ENCODE measurements at regions not wholly inside any gene's neighbourhood (a gene's known extent, or its start where the extent isn't known, plus 50 kb on each side); places are given as distances from the start of the nearest gene placed in this dataset.

GRCh38 chr4:20638825-20639224 lies 61.4 kb upstream of the PACRGL start:
- Histone ChIP-seq H3K9ac (ENCODE audit: low read length) (no peak overlapping the region), H3K27ac (ENCODE audit: low read length) (no peak overlapping the region), H3K4me1 (ENCODE audit: control insufficient read depth, low read depth, low read length) (no peaks in the 10 kb centered on the region), H3K36me3 (ENCODE audit: control insufficient read depth, low read depth, low read length) (no peaks in the 10 kb centered on the region), H3K9me3 (ENCODE audit: control insufficient read depth, low read depth, low read length) (no peaks in the 10 kb centered on the region), H3K4me3 (ENCODE audit: low read length) (no peak overlapping the region), H3K27me3 (ENCODE audit: control insufficient read depth, insufficient read depth, low read length) (no peaks in the 10 kb centered on the region)

GRCh38 chr4:20639346-20639745 lies 60.9 kb upstream of the PACRGL start:
- H3K4me3 ChIP-seq (ENCODE audit: low read length), result no peak overlapping the region
- H3K27ac ChIP-seq (ENCODE audit: low read length), result no peak overlapping the region
- H3K9me3 ChIP-seq (ENCODE audit: control insufficient read depth, low read depth, low read length), result no peaks in the 10 kb centered on the region
- no peak overlapping the region for H3K9ac ChIP-seq (ENCODE audit: low read length)
- no peaks in the 10 kb centered on the region for H3K36me3 ChIP-seq (ENCODE audit: control insufficient read depth, low read depth, low read length)
- H3K27me3 ChIP-seq (ENCODE audit: control insufficient read depth, insufficient read depth, low read length), result no peaks in the 10 kb centered on the region
- H3K4me1 ChIP-seq (ENCODE audit: control insufficient read depth, low read depth, low read length), result no peaks in the 10 kb centered on the region

DNA sequence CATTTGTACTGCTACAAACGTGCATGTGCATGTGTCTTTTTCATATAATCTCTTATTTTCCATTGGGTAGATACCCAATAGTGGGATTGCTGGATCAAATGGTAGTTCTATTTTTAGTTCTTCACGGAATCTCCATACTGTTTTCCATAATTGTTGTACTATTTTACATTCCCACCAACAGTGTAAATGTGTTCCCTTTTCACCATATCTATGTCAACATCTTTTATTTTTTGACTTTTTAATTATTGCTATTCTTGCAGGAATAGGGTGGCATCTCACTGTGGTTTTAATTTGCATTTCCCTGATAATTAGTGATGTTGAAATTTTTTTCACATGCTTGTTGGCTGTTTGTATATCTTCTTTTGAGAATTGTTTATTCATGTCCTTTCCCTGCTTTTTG lies 59.3 kb upstream of the PACRGL start:
- no peaks in the 10 kb centered on the region for H3K27me3 ChIP-seq (ENCODE audit: control insufficient read depth, insufficient read depth, low read length)
- H3K27ac ChIP-seq (ENCODE audit: low read length), result no peak overlapping the region
- H3K9ac ChIP-seq (ENCODE audit: low read length), result no peak overlapping the region
- no peak overlapping the region for H3K4me3 ChIP-seq (ENCODE audit: low read length)
- no peaks in the 10 kb centered on the region for H3K4me1 ChIP-seq (ENCODE audit: control insufficient read depth, low read depth, low read length)
- no peaks in the 10 kb centered on the region for H3K36me3 ChIP-seq (ENCODE audit: control insufficient read depth, low read depth, low read length)
- no peaks in the 10 kb centered on the region for H3K9me3 ChIP-seq (ENCODE audit: control insufficient read depth, low read depth, low read length)

DNA sequence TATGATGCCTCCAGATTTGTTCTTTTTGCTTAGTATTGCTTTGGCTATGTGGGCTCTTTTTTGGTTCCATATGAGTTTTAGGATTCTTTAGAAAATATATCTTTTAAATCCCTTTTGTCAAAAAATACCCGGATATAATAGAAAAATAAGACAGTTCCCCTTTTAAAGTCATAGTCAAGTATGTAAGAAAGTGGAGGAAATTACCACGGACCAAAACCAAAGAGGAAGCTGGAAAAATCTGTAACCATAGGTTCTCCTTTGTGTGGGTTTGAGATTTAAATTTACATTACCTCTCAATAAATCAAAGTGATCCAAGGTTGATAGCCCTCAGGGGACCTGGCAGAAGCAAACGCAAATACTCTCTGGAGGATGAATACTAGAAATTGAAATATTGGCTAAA lies 58.3 kb upstream of the PACRGL start:
- Histone ChIP-seq H3K36me3 (ENCODE audit: control insufficient read depth, low read depth, low read length) (no peaks in the 10 kb centered on the region), H3K9ac (ENCODE audit: low read length) (no peak overlapping the region)

DNA sequence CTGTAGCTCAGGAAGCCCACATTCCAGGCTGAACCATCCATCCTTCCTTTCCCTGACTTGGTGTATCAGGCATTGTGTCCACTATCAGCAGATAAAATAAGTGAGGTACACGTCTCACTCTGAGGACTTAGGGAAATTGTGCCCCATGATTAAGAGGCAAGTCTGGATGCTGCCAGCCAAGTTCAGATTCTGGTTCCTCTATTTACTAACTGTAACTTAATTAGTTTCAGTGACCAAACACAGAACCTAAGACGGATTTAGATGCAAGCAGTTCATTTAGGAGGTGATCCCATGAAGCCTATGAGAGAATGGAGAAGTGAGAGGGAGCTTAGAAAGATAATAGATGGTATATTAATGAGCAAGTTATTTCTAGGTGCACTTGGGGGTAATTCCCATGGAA lies 56.6 kb upstream of the PACRGL start:
- no peaks in the 10 kb centered on the region for H3K9me3 ChIP-seq (ENCODE audit: control insufficient read depth, low read depth, low read length)
- no peak overlapping the region for H3K9ac ChIP-seq (ENCODE audit: low read length)
- no peak overlapping the region for H3K27ac ChIP-seq (ENCODE audit: low read length)
- no peaks in the 10 kb centered on the region for H3K4me1 ChIP-seq (ENCODE audit: control insufficient read depth, low read depth, low read length)
- no peaks in the 10 kb centered on the region for H3K36me3 ChIP-seq (ENCODE audit: control insufficient read depth, low read depth, low read length)
- H3K4me3 ChIP-seq (ENCODE audit: low read length), result no peak overlapping the region
- H3K27me3 ChIP-seq (ENCODE audit: control insufficient read depth, insufficient read depth, low read length), result no peaks in the 10 kb centered on the region

More for the DNA sequence above, 58.3 kb upstream of the PACRGL start:
- no peak overlapping the region for H3K4me3 ChIP-seq (ENCODE audit: low read length)
- no peaks in the 10 kb centered on the region for H3K4me1 ChIP-seq (ENCODE audit: control insufficient read depth, low read depth, low read length)
- H3K27ac ChIP-seq (ENCODE audit: low read length), result no peak overlapping the region
- H3K27me3 ChIP-seq (ENCODE audit: control insufficient read depth, insufficient read depth, low read length), result no peaks in the 10 kb centered on the region
- no peaks in the 10 kb centered on the region for H3K9me3 ChIP-seq (ENCODE audit: control insufficient read depth, low read depth, low read length)

- H3K4me3 ChIP-seq (ENCODE audit: low read length), result no peak overlapping the region
- no peaks in the 10 kb centered on the region for H3K36me3 ChIP-seq (ENCODE audit: control insufficient read depth, low read depth, low read length)
- H3K4me1 ChIP-seq (ENCODE audit: control insufficient read depth, low read depth, low read length), result no peaks in the 10 kb centered on the region
- H3K9ac ChIP-seq (ENCODE audit: low read length), result no peak overlapping the region
- H3K27ac ChIP-seq (ENCODE audit: low read length), result no peak overlapping the region
- H3K27me3 ChIP-seq (ENCODE audit: control insufficient read depth, insufficient read depth, low read length), result no peaks in the 10 kb centered on the region
- no peaks in the 10 kb centered on the region for H3K9me3 ChIP-seq (ENCODE audit: control insufficient read depth, low read depth, low read length)
Measured at GRCh38 chr4:20645236-20645635, 55.0 kb upstream of the PACRGL start.

DNA sequence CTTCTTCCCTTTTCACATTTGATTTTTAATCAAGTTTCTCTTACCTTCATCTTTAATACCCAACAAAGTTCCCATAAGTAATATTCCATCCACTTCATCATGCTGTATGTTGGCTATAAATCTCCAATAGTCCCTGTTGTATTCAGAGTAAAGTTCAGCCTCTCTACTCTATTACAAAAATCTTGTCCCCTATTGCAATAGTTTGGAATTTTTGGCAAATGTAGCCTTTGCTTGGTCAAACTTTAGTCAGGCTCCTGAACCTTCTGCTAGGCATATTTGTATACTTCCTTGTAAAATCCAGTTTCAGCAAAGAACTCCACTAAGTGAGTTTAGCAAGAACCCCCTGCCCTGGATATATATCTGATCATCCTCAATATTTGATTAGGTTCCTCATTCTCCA lies 54.0 kb upstream of the PACRGL start:
- Histone ChIP-seq H3K27me3 (ENCODE audit: control insufficient read depth, insufficient read depth, low read length) (no peaks in the 10 kb centered on the region), H3K27ac (ENCODE audit: low read length) (no peak overlapping the region), H3K9me3 (ENCODE audit: control insufficient read depth, low read depth, low read length) (no peaks in the 10 kb centered on the region), H3K4me1 (ENCODE audit: control insufficient read depth, low read depth, low read length) (no peaks in the 10 kb centered on the region), H3K4me3 (ENCODE audit: low read length) (no peak overlapping the region), H3K36me3 (ENCODE audit: control insufficient read depth, low read depth, low read length) (no peaks in the 10 kb centered on the region), H3K9ac (ENCODE audit: low read length) (no peak overlapping the region)

Measured in iPS-18a (cell line).